ENCODE measurements at regions not wholly inside any gene's neighbourhood (a gene's known extent, or its start where the extent isn't known, plus 50 kb on each side); places are given as distances from the start of the nearest gene placed in this dataset.
"Not testable (repeated sequence)": the region's sequence is repeated elsewhere in the genome, so short reads cannot be mapped to it uniquely, and the experiment has no call there.

GRCh38 chr4:181108237-181108636 is 1135.0 kb upstream of the TENM3 start:
- Mint-ChIP-seq H3K27ac (no peak overlapping the region), H3K36me3 (no peaks in the 10 kb centered on the region), H3K27me3 (no peaks in the 10 kb centered on the region), H3K4me1 (no peaks in the 10 kb centered on the region), H3K4me3 (no peak overlapping the region), H3K9me3 (no peaks in the 10 kb centered on the region)
- POLR2A ChIA-PET, result no interaction called here
- Histone ChIP-seq H3K27ac (ENCODE audit: low read length) (no peak overlapping the region), H3K9me3 (no peaks in the 10 kb centered on the region), H3K36me3 (ENCODE audit: control insufficient read depth in 2 of 2, extremely low read depth in 1 of 2, insufficient read depth in 1 of 2, low read length in 1 of 2) (no peaks in the 10 kb centered on the region), H3K27me3 (replicated peaks in 1 of 2; ENCODE audit: control insufficient read depth in 2 of 2, extremely low read depth in 1 of 2, insufficient read depth in 2 of 2, low read length in 1 of 2) (no peaks in the 10 kb centered on the region), H3K4me3 (ENCODE audit: control insufficient read depth in 1 of 2, extremely low read depth in 1 of 2, low read length in 1 of 2) (no peak overlapping the region), H3K4me1 (ENCODE audit: control insufficient read depth in 1 of 2, extremely low read depth in 1 of 2, insufficient read depth in 2 of 2, low read length in 2 of 2) (no peaks in the 10 kb centered on the region)
- no peak for DNase-seq
- 80% methylated on average over 1 of the region's 3 CpGs for WGBS (ENCODE audit: insufficient coverage)
- CTCF ChIA-PET, result no interaction called here
- ATAC-seq (replicated peaks in 1 of 4), result no peak

- H3K9me3 Mint-ChIP-seq, result peaks cover 0 to 3% (median 3%) of the 10 kb centered on the region in 3 donors
- WGBS (ENCODE audit: insufficient coverage), result no CpG with 5 or more reads among the region's 4 CpGs
- Histone ChIP-seq H3K9me3 (no peaks in the 10 kb centered on the region), H3K4me1 (ENCODE audit: control insufficient read depth in 1 of 2, extremely low read depth in 1 of 2, insufficient read depth in 2 of 2, low read length in 2 of 2) (no peaks in the 10 kb centered on the region), H3K36me3 (ENCODE audit: control insufficient read depth in 2 of 2, extremely low read depth in 1 of 2, insufficient read depth in 1 of 2, low read length in 1 of 2) (no peaks in the 10 kb centered on the region), H3K4me3 (ENCODE audit: control insufficient read depth in 1 of 2, extremely low read depth in 1 of 2, low read length in 1 of 2) (no peak overlapping the region), H3K27me3 (replicated peaks in 1 of 2; ENCODE audit: control insufficient read depth in 2 of 2, extremely low read depth in 1 of 2, insufficient read depth in 2 of 2, low read length in 1 of 2) (no peaks in the 10 kb centered on the region), H3K27ac (ENCODE audit: low read length) (no peak overlapping the region)
- H3K27ac Mint-ChIP-seq, result no peak overlapping the region
- H3K4me3 Mint-ChIP-seq, result no peak overlapping the region
- ChIA-PET POLR2A (no interaction called here), CTCF (no interaction called here)
- H3K27me3 Mint-ChIP-seq, result no peaks in the 10 kb centered on the region
- ATAC-seq (replicated peaks in 1 of 4) (no peak), DNase-seq (no peak)
- no peaks in the 10 kb centered on the region for H3K36me3 Mint-ChIP-seq
- no peaks in the 10 kb centered on the region for H3K4me1 Mint-ChIP-seq
Observed at GRCh38 chr4:181119186-181119585, 1124.0 kb upstream of the TENM3 start.

- H3K27me3 ChIP-seq (replicated peaks in 1 of 2; ENCODE audit: control insufficient read depth in 2 of 2, extremely low read depth in 1 of 2, insufficient read depth in 2 of 2, low read length in 1 of 2), result no peaks in the 10 kb centered on the region
- H3K27me3 Mint-ChIP-seq, result no peaks in the 10 kb centered on the region
- no peaks in the 10 kb centered on the region for H3K4me1 ChIP-seq (ENCODE audit: control insufficient read depth in 1 of 2, extremely low read depth in 1 of 2, insufficient read depth in 2 of 2, low read length in 2 of 2)
- no peaks in the 10 kb centered on the region for H3K4me1 Mint-ChIP-seq
- no peaks in the 10 kb centered on the region for H3K36me3 Mint-ChIP-seq
- 90% methylated on average over 3 of the region's 7 CpGs for WGBS (ENCODE audit: insufficient coverage)
- no peak overlapping the region for H3K4me3 ChIP-seq (ENCODE audit: control insufficient read depth in 1 of 2, extremely low read depth in 1 of 2, low read length in 1 of 2)
- no peaks in the 10 kb centered on the region for H3K36me3 ChIP-seq (ENCODE audit: control insufficient read depth in 2 of 2, extremely low read depth in 1 of 2, insufficient read depth in 1 of 2, low read length in 1 of 2)
- H3K27ac ChIP-seq (ENCODE audit: low read length), result no peak overlapping the region
- no peak for DNase-seq
- ChIA-PET CTCF (interaction anchor here in 1 of 2 donors (1.0 kb wide), 1 partner anchor 22 kb away, joined by 3 read pairs; no protein-coding TSS in a partner anchor), POLR2A (no interaction called here)
- no peak overlapping the region for H3K4me3 Mint-ChIP-seq
- H3K9me3 ChIP-seq, result no peaks in the 10 kb centered on the region
- no peak overlapping the region for H3K27ac Mint-ChIP-seq
- H3K9me3 Mint-ChIP-seq, result peaks cover 3 to 8% (median 6%) of the 10 kb centered on the region in 3 donors
- no peak for ATAC-seq (replicated peaks in 1 of 4)
Observed at GRCh38 chr4:181121733-181122132, 1121.5 kb upstream of the TENM3 start.

DNA sequence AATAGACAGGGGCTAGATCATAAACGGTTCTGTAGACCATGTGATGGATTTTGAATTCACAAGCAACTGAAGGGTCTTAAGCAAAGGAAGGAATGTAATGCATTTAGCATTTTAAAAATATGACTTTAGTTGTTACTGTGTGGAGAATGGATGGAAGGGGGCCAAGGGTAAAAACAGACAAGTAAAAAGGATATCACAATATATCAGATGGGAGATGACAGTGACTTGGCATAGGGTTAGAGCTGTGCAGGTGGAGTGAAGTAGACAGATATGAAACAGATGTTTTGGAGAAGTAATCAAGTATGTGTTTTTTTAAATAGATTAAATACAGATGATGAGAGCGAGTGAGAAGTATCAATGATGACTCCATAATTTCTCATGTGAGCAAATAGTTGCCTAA is 1116.0 kb upstream of the TENM3 start:
- DNase-seq, result no peak
- POLR2A ChIA-PET, result no interaction called here
- peaks cover 26 to 35% (median 32%) of the 10 kb centered on the region in 3 donors for H3K9me3 Mint-ChIP-seq
- Histone ChIP-seq H3K27ac (ENCODE audit: low read length) (no peak overlapping the region), H3K4me1 (ENCODE audit: control insufficient read depth in 1 of 2, extremely low read depth in 1 of 2, insufficient read depth in 2 of 2, low read length in 2 of 2) (no peaks in the 10 kb centered on the region), H3K36me3 (ENCODE audit: control insufficient read depth in 2 of 2, extremely low read depth in 1 of 2, insufficient read depth in 1 of 2, low read length in 1 of 2) (no peaks in the 10 kb centered on the region), H3K27me3 (replicated peaks in 1 of 2; ENCODE audit: control insufficient read depth in 2 of 2, extremely low read depth in 1 of 2, insufficient read depth in 2 of 2, low read length in 1 of 2) (no peaks in the 10 kb centered on the region), H3K9me3 (no peaks in the 10 kb centered on the region), H3K4me3 (ENCODE audit: control insufficient read depth in 1 of 2, extremely low read depth in 1 of 2, low read length in 1 of 2) (no peak overlapping the region)
- H3K4me1 Mint-ChIP-seq, result no peaks in the 10 kb centered on the region
- H3K27ac Mint-ChIP-seq, result no peak overlapping the region
- WGBS (ENCODE audit: insufficient coverage), result 60% methylated on average over 2 of the region's 2 CpGs
- H3K4me3 Mint-ChIP-seq, result no peak overlapping the region
- no peaks in the 10 kb centered on the region for H3K27me3 Mint-ChIP-seq
- CTCF ChIA-PET, result interaction anchor here in 1 of 2 donors (1.0 kb wide), 1 partner anchor 16 kb away, joined by 5 read pairs; no protein-coding TSS in a partner anchor
- no peaks in the 10 kb centered on the region for H3K36me3 Mint-ChIP-seq
- no peak for ATAC-seq (replicated peaks in 1 of 4)

GRCh38 chr4:181130317-181130716 is 1112.9 kb upstream of the TENM3 start:
- POLR2A ChIA-PET; H3K4me1 Mint-ChIP-seq; H3K4me1 ChIP-seq (ENCODE audit: control insufficient read depth in 1 of 2, extremely low read depth in 1 of 2, insufficient read depth in 2 of 2, low read length in 2 of 2); H3K4me3 Mint-ChIP-seq; H3K27ac Mint-ChIP-seq; H3K27ac ChIP-seq (ENCODE audit: low read length); H3K36me3 Mint-ChIP-seq; H3K27me3 ChIP-seq (replicated peaks in 1 of 2; ENCODE audit: control insufficient read depth in 2 of 2, extremely low read depth in 1 of 2, insufficient read depth in 2 of 2, low read length in 1 of 2); ATAC-seq (replicated peaks in 1 of 4); DNase-seq; H3K9me3 ChIP-seq; H3K27me3 Mint-ChIP-seq; H3K36me3 ChIP-seq (ENCODE audit: control insufficient read depth in 2 of 2, extremely low read depth in 1 of 2, insufficient read depth in 1 of 2, low read length in 1 of 2); H3K4me3 ChIP-seq (ENCODE audit: control insufficient read depth in 1 of 2, extremely low read depth in 1 of 2, low read length in 1 of 2): not testable (repeated sequence)
- 88% methylated on average over 3 of the region's 7 CpGs for WGBS (ENCODE audit: insufficient coverage)
- H3K9me3 Mint-ChIP-seq, result peaks cover 26 to 35% (median 34%) of the 10 kb centered on the region in 3 donors
- CTCF ChIA-PET, result interaction anchor here in 1 of 2 donors (1.9 kb wide), 1 partner anchor 13 kb away, joined by 5 read pairs; no protein-coding TSS in a partner anchor

GRCh38 chr4:181137351-181137750 is 1105.9 kb upstream of the TENM3 start:
- Mint-ChIP-seq H3K36me3 (no peaks in the 10 kb centered on the region), H3K4me1 (no peaks in the 10 kb centered on the region), H3K27me3 (peaks cover 0 to 2% of the 10 kb centered on the region in 2 donors), H3K27ac (no peak overlapping the region), H3K9me3 (peaks cover 0 to 2% (median 0%) of the 10 kb centered on the region in 3 donors), H3K4me3 (no peak overlapping the region)
- ChIA-PET CTCF (no interaction called here), POLR2A (no interaction called here)
- WGBS (ENCODE audit: insufficient coverage), result 100% methylated on average over 1 of the region's 3 CpGs
- DNase-seq (no peak), ATAC-seq (replicated peaks in 1 of 4) (no peak)
- Histone ChIP-seq H3K27me3 (replicated peaks in 1 of 2; ENCODE audit: control insufficient read depth in 2 of 2, extremely low read depth in 1 of 2, insufficient read depth in 2 of 2, low read length in 1 of 2) (no peaks in the 10 kb centered on the region), H3K9me3 (no peaks in the 10 kb centered on the region), H3K4me3 (ENCODE audit: control insufficient read depth in 1 of 2, extremely low read depth in 1 of 2, low read length in 1 of 2) (no peak overlapping the region), H3K4me1 (ENCODE audit: control insufficient read depth in 1 of 2, extremely low read depth in 1 of 2, insufficient read depth in 2 of 2, low read length in 2 of 2) (no peaks in the 10 kb centered on the region), H3K27ac (ENCODE audit: low read length) (no peak overlapping the region), H3K36me3 (ENCODE audit: control insufficient read depth in 2 of 2, extremely low read depth in 1 of 2, insufficient read depth in 1 of 2, low read length in 1 of 2) (no peaks in the 10 kb centered on the region)

DNA sequence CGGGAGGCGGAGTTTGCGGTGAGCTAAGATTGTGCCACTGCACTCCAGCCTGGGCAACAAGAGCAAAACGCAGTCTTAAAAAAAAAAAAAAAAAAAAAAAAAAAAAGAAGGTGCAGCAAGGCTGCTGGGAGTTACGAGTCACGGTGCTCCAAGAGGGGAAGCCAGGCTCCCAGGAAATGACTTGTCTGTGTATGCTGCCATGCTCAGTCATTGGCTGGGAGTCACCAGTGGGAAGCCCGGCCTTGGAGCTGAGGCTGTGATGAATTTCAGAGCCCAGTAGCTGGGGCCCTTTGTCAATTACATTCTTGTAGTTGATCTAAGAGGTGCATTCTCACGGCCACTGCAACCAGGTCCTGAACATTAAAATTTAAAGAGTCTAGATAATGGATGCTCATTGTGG is 1105.1 kb upstream of the TENM3 start:
- H3K27ac Mint-ChIP-seq, result no peak overlapping the region
- no peak overlapping the region for H3K4me3 Mint-ChIP-seq
- H3K36me3 ChIP-seq (ENCODE audit: control insufficient read depth in 2 of 2, extremely low read depth in 1 of 2, insufficient read depth in 1 of 2, low read length in 1 of 2), result no peaks in the 10 kb centered on the region
- no peak overlapping the region for H3K27ac ChIP-seq (ENCODE audit: low read length)
- H3K9me3 ChIP-seq, result no peaks in the 10 kb centered on the region
- peaks cover 0 to 2% (median 0%) of the 10 kb centered on the region in 3 donors for H3K9me3 Mint-ChIP-seq
- WGBS (ENCODE audit: insufficient coverage), result 84% methylated on average over 6 of the region's 8 CpGs
- no peak overlapping the region for H3K4me3 ChIP-seq (ENCODE audit: control insufficient read depth in 1 of 2, extremely low read depth in 1 of 2, low read length in 1 of 2)
- no peaks in the 10 kb centered on the region for H3K4me1 Mint-ChIP-seq
- no peaks in the 10 kb centered on the region for H3K27me3 ChIP-seq (replicated peaks in 1 of 2; ENCODE audit: control insufficient read depth in 2 of 2, extremely low read depth in 1 of 2, insufficient read depth in 2 of 2, low read length in 1 of 2)
- peaks cover 0 to 2% of the 10 kb centered on the region in 2 donors for H3K27me3 Mint-ChIP-seq
- DNase-seq, result no peak
- CTCF ChIA-PET, result interaction anchor here in 1 of 2 donors (0.7 kb wide), 1 partner anchor 53 kb away, joined by 10 read pairs; no protein-coding TSS in a partner anchor
- H3K4me1 ChIP-seq (ENCODE audit: control insufficient read depth in 1 of 2, extremely low read depth in 1 of 2, insufficient read depth in 2 of 2, low read length in 2 of 2), result no peaks in the 10 kb centered on the region
- no peak for ATAC-seq (replicated peaks in 1 of 4)
- no peaks in the 10 kb centered on the region for H3K36me3 Mint-ChIP-seq
- POLR2A ChIA-PET, result interaction anchor here in 1 of 2 donors (0.7 kb wide), 1 partner anchor 151 kb away, joined by 4 read pairs; no protein-coding TSS in a partner anchor
